Bone marrow (tissue), 2 donors: ENCODE measurements at regions not wholly inside any gene's neighbourhood (a gene's known extent, or its start where the extent isn't known, plus 50 kb on each side); places are given as distances from the start of the nearest gene placed in this dataset.

Source experiments
- DNase-seq, 2 donors: peaks; one replicate each; lab custom pipeline; 2025; lab: John Stamatoyannopoulos, UW

DNA sequence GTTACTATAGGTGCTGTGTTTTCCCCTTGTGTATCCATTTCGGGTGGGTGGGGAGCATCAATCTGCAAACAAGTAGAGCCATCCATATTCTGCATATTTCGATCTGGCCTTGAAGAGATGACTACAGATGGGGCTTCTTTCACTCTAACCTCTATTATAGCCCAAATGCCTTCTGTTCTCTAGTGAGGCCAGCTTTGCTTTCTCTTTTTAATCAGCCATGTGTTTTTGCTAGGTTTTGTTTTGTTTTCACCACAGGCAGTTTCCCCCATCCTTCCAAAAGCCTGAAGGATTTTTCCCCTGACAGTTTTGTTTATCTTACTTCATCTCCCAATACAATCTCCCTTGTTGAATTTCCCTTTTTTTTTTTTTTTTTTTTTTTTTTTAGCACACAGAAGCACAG is 224.1 kb downstream of the BTG1 start:
- no peak for DNase-seq

GRCh38 chr12:91920741-91921140 is 224.9 kb downstream of the BTG1 start:
- no peak for DNase-seq

DNA sequence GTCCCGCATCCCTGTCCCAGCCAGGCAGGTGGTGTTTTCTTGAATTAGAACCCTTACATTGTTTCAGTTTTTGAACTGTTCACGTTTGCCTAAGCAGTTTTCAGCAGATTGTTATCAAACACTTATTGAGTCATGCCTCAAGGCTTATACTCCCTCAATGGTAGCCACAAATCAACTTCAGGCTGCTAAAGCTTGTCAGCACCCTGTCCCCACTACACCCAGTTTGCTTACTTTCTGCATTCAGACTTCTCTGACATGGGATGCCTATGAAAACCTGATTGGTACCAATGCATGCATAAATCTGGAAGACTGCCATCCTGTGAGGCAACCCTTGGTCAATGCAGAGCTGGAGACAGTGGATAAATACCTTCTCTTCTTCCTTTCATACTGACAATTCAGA is 225.4 kb downstream of the BTG1 start:
- no peak for DNase-seq

GRCh38 chr12:91918431-91918830 is 227.2 kb downstream of the BTG1 start:
- DNase-seq, result no peak

- no peak for DNase-seq
These were observed 230.9 kb downstream of the BTG1 start for GRCh38 chr12:91914701-91915100.

DNA sequence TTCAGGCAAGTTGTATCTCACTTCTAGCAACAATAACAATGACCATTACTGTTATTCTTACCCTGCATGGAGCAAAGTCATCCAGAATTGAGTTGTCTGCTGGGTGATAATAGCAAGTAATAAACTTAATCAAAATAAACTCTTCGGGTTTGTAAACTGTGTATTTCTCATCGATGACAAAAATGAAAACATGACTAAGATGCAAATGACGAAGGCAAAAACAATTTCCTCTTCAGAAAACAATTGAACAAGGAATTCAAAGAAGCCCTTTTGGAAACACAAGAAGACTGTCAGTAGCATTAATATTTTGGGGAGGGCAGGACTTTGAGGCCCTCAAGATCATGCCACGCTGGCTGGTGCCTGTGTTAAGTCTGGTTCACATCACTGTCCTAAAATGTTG is 232.0 kb downstream of the BTG1 start:
- no peak for DNase-seq

DNA sequence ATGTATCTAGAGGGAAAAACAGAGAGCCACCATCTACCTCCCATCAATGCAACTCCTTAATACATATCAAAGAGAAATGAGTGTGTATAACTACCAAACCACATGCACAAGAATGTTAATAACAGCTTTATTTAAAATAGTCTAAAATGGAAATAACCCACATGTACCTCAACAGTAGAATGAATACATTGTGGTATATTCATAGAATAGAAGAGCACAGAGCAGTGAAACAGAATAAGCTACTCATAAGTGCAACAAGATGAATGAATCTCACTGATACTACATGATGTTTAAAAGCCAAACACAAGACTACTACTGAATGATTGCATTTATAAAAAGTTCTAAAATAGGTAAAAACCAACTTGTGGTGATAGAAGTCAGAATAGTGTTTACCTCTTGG is 232.5 kb downstream of the BTG1 start:
- no peak for DNase-seq

- no peak for DNase-seq
These were observed 233.5 kb downstream of the BTG1 start for GRCh38 chr12:91912178-91912577.

DNA sequence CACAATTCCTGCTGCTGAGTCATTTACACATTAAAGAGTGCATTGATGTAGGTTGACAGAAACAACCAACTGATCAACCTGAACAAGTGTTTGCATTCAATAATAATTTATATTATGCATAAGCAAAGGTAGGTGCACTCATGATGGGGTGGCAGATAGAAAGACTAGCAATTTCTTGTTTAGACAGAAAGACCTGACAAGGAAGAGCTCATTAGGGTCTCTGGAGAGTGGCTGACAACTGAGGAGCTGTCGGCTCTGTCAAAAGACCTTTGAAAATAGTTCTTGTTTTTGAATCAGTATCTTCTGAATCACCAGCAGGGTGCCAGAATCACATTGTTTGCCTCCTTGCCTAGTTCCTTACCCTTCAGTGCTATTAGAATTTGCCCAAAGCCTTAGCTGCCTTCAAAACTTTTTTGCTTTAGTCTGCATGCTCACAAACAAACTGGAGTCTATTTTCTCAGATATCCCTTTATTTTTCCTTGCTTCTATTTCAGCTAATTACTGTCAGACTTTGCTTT is 234.7 kb downstream of the BTG1 start:
- DNase-seq, result no peak

GRCh38 chr12:91902860-91903683 is 242.6 kb downstream of the BTG1 start:
- no peak for DNase-seq

DNA sequence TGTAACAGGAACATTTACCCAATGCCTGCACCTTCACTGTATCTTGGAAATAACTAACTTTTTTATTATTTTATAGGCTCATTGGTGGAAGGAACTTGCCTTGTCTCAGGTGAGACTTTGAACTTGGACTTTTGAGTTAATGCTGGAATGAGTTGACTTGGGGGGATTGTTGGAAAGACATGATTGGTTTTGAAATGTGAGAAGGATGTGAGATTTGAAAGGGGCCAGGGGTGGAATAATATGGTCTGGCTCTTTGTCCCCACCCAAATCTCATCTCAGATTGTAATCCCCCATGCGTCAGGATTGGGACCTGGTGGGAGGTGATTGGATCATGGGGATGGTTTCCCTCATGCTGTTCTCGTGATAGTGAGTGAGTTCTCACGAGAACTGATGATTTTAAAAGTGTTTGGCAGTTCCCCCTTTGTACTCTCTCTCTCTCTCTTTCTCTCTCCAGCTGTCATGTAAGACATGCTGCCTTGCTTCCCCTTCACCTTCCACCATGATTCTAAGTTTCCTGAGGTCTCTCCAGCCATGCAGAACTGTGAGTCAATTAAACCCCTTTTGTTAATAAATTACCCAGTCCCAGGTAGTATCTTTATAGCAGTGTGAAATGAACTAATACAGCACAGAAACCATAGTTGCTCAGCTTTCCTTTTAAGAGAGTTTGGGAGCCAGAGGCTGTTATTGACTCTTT is 244.1 kb downstream of the BTG1 start:
- DNase-seq, result no peak

DNA sequence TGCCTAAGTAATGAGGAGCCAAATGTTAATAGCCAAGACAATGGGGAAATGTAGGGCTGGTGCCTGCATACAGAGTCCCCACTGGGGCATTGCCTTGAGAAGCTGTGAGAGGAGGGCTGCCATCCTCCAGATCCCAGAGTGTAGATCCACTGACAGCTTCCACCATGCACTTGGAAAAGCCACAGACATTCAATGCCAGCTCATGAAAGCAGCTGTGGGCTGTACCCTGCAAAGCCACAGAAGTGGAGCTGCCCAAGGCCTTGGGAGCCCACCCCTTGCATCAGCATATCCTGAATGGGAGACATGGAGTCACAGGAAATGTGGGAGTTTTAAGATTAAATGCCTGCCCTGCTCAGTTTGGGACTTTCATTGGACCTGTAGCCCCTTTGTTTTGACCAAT is 244.7 kb downstream of the BTG1 start:
- DNase-seq, result no peak

GRCh38 chr12:91899056-91899455 is 246.6 kb downstream of the BTG1 start:
- no peak for DNase-seq

- DNase-seq, result no peak
These were observed 248.6 kb downstream of the BTG1 start for GRCh38 chr12:91897025-91897515.

DNA sequence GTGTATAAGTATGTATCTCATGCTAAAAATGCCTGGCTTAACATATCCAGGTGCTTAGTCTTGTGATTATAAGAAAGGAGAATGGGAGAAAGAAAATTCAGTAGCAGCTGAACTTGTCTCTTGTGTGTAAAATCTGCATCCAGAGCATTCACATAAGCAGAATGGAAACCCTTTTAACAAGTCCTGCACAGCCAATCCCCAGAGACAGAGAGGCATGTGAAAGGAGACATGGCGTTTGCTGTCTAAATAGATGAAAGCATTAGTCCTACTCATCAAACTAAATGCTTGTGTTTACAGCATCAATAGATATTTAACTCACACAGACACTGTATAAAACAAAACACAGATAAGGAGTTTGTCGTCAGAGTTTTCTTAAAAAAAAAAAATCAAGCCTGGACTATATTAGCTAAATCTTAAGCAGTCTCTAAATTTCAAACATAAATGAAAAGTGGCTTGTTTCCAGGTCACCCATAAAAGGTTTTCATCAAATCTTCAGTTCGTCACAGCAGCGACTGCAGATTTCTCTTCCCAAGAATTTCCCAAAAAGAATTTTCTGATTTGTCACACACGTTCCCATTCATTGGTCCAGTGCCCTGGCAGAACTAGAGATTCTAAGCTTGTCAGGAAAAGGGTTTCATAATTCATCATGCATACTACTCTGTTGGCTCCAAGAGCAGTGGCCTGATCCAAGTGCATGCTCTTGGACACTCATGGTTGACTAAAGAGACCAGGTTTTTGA is 249.2 kb downstream of the BTG1 start:
- DNase-seq, result no peak

- no peak for DNase-seq
These were observed 250.7 kb downstream of the BTG1 start for GRCh38 chr12:91894911-91895310.

DNA sequence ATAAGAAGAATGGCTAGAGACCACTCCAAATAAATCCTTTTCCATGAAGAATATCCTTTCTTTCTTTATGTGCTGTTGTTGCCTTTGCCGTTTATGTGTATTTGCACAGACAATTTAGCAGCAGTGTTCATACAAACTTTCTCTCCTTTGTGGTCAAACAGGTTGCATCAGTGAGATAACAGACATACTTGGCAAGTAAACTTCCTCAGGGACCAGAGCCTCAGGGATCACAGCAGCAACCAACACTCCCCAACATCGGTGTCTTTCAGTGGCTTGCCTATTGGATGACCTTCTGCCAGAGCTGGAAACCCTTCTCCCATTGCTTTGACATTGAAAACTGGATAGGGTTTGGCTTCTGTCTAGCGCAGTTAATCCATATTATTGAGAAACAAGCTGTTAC is 252.2 kb downstream of the BTG1 start:
- no peak for DNase-seq

DNA sequence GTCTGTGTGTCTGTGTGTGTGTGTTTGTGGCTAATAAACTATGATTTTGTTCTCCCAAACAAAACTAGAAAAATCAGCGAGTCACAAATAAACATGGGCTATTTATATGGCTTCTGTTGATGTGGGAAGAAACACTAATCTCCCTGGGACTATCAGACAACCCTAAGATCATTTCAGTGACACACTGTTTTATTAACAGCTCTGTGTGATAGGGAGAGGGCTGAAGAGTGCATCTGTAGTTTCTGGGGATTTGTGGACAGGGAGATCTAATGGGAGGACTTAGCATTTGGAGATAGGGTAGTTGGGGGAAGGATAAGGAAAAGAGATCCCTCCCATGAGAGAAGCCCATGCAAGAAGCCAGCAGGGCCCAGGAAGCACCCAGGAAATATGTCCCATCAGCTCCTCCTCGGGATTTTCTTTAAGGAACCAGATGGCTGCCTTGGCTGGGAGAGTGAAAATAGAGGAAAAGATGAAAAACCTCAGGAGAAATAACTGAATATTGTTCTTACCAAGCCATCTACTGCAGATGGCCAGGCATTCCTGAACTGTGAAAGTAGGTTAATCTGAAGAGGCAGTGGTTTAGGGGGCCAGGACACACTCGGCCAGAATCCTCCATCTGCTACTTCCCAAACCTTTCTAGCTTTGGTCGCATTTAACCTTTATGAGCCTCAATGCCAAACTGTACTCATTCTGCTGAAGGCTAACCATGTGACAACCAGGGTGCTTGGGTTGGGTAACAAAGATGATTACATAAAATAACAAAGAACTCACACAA is 253.4 kb downstream of the BTG1 start:
- no peak for DNase-seq

- no peak for DNase-seq
These were observed 254.9 kb downstream of the BTG1 start for GRCh38 chr12:91890742-91891141.

DNA sequence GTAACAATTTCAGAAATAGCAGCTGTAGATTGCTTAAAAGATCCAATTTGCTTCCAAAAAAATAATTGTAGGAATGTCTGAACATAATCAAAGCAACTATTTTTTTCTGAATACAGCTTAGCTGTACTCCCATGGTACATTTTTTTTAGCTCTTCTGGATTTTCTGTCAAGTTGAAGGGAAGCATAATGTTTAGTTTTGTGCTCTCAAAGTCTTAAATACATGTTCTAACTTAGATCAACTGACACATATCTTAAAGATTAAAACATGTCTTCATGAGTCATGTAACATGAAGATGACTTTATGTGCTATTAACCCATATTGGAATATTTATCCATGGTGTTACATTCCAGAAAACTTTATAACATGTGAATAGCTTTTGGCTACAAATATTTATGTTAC is 255.7 kb downstream of the BTG1 start:
- no peak for DNase-seq

DNA sequence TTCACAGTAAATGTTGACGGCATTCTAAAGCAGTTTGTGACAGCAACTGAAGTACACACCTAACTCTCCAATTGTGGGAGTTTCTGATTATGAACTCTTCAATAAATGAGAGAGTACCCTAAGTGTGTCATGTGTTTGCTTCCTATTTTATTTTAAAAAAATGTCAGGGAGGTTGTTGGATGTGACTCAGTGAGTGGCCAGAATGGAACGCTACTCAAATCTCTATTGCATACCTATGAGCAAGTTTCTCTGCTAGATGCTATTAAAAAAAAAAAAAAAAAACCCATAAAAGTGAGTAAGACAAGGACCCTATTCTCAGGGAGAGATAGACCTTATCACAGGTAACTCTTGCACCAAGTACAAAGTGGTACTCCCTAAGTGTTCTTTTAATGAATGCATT is 256.6 kb downstream of the BTG1 start:
- DNase-seq, result no peak

GRCh38 chr12:91887957-91888356 is 257.7 kb downstream of the BTG1 start:
- no peak for DNase-seq
